GM18870 (cell line): ENCODE measurements at regions not wholly inside any gene's neighbourhood (a gene's known extent, or its start where the extent isn't known, plus 50 kb on each side); places are given as distances from the start of the nearest gene placed in this dataset.

ENCODE experiments used
- ATAC-seq: cut with Tn5 transposase; IDR thresholded peaks from one replicate; pipeline ENCODE4 v1.9.1; 2021; ENCODE audit warnings: moderate library complexity; ENCODE audit not compliant: unreplicated experiment

- ATAC-seq, result peak; percentile 93
These were observed 503.5 kb upstream of the PKN2 start for GRCh38 chr1:88180449-88181108.

- ATAC-seq, result no peak
These were observed 497.2 kb upstream of the PKN2 start for GRCh38 chr1:88186911-88187310.

GRCh38 chr1:88188038-88188437 lies 496.0 kb upstream of the PKN2 start:
- ATAC-seq, result no peak

GRCh38 chr1:88189525-88189924 lies 494.5 kb upstream of the PKN2 start:
- ATAC-seq, result no peak

GRCh38 chr1:88191917-88192316 lies 492.2 kb upstream of the PKN2 start:
- peak; percentile 94 for ATAC-seq

- no peak for ATAC-seq
These were observed 489.5 kb upstream of the PKN2 start for GRCh38 chr1:88194542-88194941.

GRCh38 chr1:88200545-88200944 lies 483.5 kb upstream of the PKN2 start:
- ATAC-seq, result no peak

GRCh38 chr1:88204111-88204510 lies 480.0 kb upstream of the PKN2 start:
- ATAC-seq, result no peak

GRCh38 chr1:88204612-88205167 lies 479.4 kb upstream of the PKN2 start:
- ATAC-seq, result no peak

GRCh38 chr1:88208389-88208788 lies 475.7 kb upstream of the PKN2 start:
- ATAC-seq, result no peak

GRCh38 chr1:88210103-88210787 lies 473.8 kb upstream of the PKN2 start:
- ATAC-seq, result no peak

GRCh38 chr1:88216441-88216840 lies 467.6 kb upstream of the PKN2 start:
- ATAC-seq, result no peak

- no peak for ATAC-seq
These were observed 466.7 kb upstream of the PKN2 start for GRCh38 chr1:88217386-88217785.

- no peak for ATAC-seq
These were observed 464.6 kb upstream of the PKN2 start for GRCh38 chr1:88219521-88219920.

GRCh38 chr1:88221411-88221810 lies 462.7 kb upstream of the PKN2 start:
- ATAC-seq, result no peak

GRCh38 chr1:88224906-88225305 lies 459.2 kb upstream of the PKN2 start:
- ATAC-seq, result no peak

GRCh38 chr1:88228114-88228513 lies 456.0 kb upstream of the PKN2 start:
- ATAC-seq, result no peak

- no peak for ATAC-seq
These were observed 453.9 kb upstream of the PKN2 start for GRCh38 chr1:88230126-88230525.

- ATAC-seq, result no peak
These were observed 447.0 kb upstream of the PKN2 start for GRCh38 chr1:88237058-88237457.

- ATAC-seq, result no peak
These were observed 444.9 kb upstream of the PKN2 start for GRCh38 chr1:88239205-88239604.

GRCh38 chr1:88247666-88248065 lies 436.4 kb upstream of the PKN2 start:
- no peak for ATAC-seq

GRCh38 chr1:88250915-88251314 lies 433.2 kb upstream of the PKN2 start:
- no peak for ATAC-seq
